Kasumi-1 (cell line): ENCODE measurements at regions not wholly inside any gene's neighbourhood (a gene's known extent, or its start where the extent isn't known, plus 50 kb on each side); places are given as distances from the start of the nearest gene placed in this dataset.
A peak's percentile ranks its signal among the peaks of the same experiment; 100 is the strongest.
"Not testable (repeated sequence)": the region's sequence is repeated elsewhere in the genome, so short reads cannot be mapped to it uniquely, and the experiment has no call there.

Experiments used
- DNase-seq, 2 experiments: peaks; one replicate each; lab custom pipeline; 2025; lab: John Stamatoyannopoulos, UW

DNA sequence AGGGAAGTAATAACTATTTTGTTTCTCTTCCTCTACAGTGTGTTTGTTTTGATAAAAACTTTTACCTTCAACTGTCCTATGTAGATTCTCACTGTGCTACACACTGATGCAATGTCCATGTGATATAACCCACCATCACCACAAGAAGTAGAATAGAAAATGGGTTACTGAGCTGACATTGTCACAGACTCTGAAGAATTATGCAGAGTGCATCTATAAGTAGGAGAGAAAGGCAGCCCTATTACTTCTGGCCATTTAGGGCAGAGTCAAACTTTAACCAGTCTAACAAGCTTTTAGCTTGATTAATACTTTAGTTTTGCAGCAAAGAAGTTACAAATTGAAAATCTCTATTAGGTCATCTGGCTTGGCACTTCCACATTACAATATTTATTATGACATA lies 354.0 kb upstream of the CDH8 start:
- DNase-seq: no peak

DNA sequence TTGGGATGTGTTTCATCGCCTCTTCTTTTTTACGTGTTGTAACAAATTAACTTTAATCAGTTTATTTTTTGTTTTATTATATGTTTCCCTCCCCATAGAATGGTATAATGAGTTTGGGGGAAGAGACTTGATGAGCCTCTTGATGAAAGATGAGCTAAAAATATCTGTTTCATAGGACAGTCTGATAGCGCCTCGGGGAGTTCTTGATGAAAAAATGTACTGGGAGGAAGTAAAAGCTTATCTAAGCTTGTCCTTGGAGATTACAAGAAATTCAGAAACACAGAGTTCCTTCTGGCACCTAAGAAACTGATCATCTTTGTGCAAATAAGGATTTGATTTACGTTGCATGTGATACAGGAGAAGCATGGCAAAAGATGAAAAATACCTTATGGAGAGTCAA lies 350.2 kb upstream of the CDH8 start:
- DNase-seq: no peak

DNA sequence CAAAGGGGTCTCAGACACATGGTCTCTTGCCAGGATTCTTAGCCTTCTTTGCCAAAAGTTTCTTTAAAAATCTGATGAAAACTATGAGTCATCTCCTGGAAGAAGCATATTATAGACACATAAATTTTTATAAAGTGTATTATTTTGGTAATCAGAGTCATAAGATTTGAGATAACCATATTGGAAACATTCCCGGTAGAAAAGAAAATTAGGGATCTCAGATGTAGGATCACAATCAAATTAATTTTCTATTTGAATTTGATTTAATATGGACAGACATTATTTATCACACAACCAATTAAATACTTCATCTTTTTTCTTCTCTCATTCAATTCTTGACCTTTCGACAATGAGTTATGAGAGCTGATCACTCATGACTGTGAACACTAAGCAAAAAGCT lies 347.7 kb upstream of the CDH8 start:
- no peak for DNase-seq

DNA sequence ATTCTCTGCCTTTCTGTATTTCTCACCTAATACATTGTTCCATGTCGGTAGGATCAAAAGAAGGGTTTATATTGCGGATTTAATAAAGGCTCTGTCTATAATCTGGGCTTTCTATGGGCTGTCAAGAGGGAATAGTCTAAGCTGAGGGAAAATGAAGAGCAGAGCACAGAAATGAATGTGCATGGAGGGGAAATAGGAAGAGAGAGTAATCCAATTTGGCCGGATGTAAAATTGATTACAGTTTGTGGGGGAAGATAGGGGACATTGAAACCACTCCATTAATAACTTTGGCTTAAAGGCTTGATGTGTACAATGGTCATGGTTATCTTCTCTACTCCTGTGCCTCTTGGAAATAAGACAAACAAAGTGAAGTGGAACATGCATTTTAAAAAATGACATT lies 334.2 kb upstream of the CDH8 start:
- no peak for DNase-seq

DNA sequence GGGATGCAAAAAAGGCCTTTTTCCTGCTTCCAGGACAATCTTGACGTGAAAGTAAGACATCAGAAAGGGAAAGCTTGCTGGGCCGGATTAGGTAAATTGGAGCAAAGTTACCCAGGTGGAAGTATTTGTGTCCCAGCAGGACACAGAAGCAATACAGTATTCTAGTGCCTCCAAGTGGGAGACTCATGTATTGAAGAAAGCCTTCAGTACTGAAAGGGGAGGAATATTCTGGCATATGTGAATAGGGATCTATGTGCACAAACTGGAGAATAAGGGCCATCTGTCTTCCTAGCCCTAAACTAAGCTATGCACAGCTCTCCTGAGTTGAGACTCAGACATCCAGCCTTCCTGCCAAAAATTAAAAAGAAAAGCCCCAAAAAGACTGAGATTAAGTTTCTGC lies 327.3 kb upstream of the CDH8 start:
- no peak for DNase-seq

DNA sequence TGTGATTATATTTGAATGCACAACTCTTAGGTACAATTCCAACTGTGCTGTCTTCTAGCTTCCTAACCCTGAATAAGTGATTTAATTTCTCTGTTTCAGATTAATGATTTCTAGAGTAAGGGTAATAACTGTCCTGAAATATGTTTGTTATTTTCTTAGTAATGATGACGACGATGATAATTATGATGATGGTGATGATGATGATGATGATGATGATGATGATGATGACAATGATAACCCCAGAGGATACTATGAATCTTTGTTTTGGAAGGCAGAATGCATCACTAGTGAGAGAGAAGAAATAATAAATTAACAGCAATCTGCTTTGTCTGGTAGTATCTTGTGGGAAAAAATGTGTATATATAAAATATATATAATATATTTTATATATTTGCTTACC lies 317.1 kb upstream of the CDH8 start:
- no peak for DNase-seq

DNA sequence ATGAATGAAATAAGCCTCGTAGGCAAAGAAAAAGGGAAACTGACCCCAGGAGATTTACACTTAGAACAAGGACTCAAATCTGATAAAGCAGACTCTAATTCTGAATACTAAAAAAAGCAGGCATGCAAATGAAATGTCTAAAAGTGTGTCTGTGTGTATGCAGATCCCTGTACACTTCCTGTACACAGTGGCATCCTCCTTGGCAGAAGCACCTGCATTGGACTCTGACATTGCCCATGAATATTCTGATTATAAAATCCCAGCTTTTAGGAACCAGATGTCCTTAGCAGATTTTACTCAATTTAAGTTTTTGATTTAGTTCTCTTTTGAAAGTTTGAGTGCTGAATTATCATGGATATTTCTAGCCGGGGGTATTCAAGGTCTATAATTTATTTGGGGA lies 306.0 kb upstream of the CDH8 start:
- DNase-seq: no peak

DNA sequence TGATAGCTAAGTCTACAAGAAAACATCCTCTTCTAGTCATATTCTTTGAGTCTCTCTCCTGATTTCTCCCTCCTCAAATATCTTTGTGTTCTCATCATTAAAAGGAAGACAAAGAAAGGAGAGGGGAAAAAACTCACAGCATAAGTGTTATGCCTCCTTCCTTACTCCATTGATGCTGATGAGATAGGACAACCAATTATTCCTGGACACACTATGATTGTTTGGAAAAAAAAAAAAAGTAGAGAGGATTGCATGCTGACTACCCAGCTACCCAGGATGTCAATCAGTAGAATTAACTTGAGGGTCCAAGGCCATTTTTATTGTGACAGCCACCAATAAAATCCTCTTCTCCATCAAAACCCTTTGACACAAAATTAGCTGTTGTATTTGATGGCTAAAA lies 299.1 kb upstream of the CDH8 start:
- no peak for DNase-seq

DNA sequence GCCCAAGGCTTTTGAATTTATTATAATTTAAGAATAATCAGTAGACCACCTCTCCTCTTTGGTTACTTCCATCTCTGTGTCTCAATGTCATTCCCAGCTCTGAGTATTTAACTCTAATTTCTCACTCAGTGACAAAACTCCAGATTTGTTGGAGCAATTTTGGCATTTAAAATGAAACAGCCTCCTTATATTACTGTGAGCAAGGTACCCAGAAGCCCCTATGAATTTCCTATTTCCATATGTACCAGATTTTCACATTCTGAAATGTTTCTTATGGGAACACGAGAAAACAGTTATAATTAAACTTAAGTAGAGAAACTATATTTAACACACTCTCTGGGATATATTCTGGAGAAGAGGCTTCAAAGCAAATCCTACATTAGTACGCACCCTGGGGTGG lies 285.4 kb upstream of the CDH8 start:
- DNase-seq: no peak

DNA sequence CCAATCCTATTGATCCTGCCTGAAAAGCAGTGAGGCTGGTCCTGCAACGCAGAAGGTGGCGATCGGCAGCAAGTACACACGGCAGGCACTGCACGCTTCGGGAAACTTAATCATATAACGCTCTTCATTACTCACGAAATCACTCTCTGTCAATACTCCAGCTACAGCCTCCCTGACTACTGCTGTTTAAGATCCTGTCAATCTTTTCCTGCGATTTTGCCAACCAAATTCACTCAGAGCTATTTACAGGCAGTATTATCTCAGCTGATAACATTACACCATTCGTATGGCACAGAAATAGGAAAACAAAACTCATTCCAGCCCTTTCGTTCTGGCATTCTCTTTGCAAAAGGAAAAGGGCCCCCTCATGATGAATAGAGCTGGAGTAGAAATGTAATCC lies 262.4 kb upstream of the CDH8 start:
- no peak for DNase-seq

DNA sequence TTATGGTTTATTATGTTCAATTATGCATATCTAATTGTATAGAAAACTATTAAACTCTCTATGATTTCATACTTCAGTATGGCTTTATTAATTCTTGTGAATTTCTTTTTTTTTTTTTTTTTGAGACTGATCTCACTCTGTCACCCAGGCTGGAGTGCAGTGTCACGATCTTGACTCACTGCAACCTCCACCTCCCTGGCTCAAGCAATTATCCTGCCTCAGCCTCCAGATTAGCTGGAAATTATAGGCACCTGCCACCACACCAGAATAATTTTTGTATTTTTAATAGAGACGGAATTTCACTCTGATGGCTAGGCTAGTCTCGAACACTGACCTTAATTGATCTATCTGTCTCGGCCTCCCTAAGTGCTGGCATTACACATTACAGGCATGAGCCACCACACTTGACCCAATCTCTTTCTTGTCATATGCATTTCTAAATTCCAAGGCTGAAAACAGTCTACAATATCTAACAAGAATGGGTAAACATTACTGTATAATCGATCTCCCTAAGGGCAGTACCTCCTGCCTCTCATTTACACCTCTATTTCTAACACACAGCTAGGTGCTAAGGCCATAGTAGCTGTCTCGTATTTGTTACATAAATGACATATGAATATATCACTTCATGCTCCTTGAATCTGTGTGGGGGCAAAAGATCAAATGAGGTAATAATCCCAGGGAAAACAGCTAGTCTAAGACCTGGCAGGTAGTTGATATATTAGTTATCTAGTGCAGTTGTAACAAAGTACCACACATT lies 258.2 kb upstream of the CDH8 start:
- DNase-seq: no peak

DNA sequence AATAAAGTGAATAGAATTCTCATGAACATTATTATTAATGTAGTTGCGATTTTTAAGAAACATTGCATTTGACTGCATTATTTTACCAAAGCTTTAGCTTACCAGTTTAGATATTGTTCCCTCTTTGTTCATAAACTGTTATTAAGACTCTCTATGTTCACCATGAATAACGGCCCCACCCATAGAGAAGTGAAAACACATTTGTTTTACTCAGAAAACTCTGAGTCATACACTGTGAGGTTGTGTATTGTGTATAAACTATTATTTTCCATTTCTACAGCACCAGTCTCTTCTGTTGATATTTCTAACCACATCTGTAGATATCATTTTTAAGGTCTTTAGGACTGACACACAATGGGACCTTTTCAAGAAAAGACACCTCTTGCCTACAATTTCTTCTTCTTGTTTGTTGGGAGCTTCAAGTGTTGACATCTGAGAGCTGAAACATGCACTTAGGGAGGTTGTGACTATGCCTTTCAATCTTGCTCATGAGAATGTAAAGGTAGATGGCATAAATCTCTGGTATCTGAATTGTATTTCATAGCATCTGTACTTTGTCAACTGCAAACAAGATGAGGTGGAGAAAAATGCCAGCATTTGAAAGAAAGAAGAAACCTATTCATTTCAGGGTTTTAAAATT lies 252.9 kb upstream of the CDH8 start:
- DNase-seq: no peak

DNA sequence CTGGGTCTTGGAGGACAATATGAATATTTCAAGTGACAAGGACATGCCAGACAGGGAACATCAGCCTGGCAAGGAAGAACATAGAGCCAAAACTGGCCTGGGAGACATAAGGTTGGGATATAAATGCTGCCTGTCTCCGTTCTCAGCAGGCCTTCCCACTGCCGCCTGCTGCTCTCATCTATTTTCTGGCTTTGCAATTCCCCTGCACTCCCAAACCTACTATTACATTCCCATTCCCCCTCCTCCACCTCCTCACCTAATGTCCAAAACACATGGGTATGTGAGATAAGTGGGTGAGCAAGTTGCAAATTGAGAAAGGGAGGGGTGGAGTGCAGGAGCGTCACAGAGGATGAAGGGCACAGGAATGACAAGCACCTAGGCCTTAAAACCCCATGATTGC lies 244.3 kb upstream of the CDH8 start:
- no peak for DNase-seq

DNA sequence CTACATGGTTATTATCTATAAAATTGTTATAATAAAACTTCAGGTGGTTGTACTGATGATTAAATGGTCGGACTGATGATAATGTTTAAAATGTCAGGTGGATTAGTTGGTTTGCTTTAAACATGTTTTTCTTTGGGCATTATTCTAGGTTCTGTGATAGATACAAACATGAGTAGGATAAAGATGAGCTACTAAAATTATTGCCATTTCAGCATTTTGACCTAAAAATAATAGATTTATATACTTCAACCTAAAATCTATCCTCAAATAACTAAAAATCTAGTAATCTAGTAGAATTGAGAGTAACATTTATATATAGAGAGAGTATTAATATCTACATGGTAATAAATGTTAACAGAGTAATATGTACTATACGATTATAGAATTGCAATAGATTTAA lies 241.7 kb upstream of the CDH8 start:
- DNase-seq: no peak

DNA sequence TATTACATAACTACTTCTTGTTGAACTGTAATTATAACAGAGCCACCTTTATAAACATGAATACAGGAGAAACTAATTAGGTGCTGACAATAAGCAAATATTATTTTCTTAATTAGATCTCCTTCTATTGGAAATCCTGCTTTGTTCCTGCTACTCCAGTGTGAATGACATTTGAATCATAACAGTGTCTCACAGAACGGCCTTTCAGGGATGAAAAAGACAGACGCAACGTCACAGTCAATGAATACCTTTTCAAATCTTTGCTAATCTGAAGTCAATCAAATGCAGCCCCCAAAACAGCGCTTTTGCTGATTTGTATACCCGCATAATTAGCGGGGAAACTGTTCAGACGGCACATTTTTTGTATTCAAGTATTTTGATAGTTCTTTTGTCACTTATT lies 240.4 kb upstream of the CDH8 start:
- DNase-seq: no peak

DNA sequence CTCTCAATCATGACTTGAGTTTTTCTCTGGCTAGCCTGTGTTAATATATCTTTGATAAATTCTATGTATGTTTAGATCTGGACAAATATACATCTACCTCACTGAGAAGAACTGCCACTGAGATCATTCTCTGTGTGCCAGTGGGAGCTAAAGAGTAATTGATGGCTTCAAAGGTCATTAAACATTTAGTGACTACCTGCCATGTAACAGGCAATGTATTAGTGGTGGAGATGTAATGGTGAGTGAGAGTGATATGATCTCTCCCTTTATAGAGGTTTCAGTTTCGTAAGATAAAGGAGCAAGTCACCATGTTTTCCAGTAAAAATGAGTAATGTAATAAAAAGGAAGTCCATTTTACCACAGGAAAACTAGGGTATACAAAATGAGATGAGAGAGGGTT lies 235.8 kb upstream of the CDH8 start:
- DNase-seq: peak in 1 of 2 experiments; percentile 1

DNA sequence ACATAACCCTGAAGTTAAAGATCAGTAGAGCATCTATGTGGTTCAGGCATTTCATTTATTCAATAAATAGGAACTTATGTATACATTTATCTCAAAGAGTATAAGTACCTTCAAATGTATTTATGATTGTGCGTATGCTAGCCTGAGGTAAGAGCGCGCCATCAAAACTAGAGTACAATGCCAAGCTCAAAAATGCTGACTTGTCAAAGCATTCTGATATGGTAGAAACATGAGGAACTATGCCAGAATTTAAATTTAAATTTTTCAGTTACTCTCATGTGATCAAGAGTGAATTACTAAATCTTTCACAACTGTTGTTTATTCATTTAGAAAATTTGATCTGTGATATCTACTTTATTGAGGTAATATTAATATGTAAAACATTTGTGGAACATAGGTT lies 225.5 kb upstream of the CDH8 start:
- no peak for DNase-seq

DNA sequence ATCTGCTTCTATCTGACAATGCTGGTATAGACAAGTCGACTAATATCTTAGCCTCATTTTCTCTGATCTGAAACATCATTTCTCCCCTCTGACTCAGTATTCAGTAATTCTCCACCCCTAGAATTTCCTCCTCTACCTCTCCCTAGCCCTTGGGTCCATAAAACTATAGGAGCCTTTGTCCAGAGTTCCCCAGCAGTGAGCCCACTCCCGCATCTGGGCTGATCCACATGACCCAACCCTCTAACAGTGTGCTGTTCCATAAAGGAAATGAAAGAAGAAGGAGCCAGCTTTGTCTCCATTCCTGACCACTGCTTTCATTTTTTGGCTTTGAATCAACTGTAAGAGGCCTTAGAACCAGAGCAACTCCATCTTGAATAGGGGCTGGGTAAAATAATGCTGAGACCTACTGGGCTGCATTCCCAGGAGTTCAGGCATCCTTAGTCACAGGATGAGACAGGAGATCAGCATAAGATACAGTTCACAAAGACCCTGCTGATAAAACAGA lies 222.7 kb upstream of the CDH8 start:
- DNase-seq: not testable (repeated sequence)

DNA sequence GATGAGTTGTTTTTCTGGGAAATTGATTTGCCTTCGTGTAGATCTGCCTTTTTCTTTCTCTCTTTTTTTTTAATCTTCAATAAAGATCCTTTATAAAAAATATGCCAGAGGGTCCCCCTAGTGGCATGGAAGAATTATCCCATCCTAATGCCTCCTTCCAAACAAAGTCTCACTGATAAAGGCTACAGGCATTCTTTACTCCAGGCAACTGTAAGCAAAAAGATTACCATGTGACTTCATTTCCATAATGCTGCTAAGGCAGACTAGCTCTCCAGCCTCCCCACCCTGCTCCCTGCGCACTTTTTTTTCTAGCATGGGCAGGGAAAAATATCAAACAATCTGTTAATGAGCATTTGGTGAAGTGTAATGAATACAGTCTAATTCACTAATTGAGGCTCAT lies 220.2 kb upstream of the CDH8 start:
- peak in 1 of 2 experiments; percentile 19 for DNase-seq

DNA sequence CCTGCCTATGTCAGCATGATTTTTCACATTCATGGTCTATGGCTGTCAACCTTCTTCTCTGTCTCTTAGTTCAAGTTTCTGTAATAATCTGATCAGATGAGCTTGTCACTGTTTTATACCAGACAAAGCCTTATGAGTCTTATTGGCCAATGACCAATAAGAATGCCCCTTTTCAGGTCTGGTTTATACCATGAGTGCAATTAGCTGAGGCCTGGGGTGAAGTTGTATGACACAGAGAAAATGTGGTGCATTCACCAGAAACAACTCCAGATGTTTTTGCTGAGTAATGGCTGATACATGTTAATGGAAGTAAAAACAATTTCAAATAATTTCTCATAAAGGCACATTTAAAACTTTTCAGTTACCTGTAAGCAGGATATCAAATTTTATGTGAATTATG lies 218.6 kb upstream of the CDH8 start:
- DNase-seq: no peak

DNA sequence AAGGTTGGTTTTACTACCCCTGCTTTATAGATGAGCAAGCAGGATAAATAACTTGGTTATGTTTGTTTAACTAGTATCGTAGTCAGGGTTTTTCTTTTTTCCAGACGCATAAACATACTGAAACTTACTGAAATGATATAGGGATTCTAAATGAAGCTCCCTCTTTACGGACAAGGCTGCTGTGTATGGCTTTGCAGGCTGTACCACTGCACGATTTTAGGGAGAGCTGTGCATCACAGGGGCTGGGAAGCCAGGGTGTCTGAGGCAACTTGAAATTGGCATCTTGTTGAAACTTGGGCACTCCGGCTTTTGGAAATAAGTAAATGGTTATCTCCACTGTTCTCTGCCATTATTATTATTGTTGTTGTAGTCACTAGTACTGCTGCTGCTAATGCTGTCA lies 218.1 kb upstream of the CDH8 start:
- DNase-seq: no peak

DNA sequence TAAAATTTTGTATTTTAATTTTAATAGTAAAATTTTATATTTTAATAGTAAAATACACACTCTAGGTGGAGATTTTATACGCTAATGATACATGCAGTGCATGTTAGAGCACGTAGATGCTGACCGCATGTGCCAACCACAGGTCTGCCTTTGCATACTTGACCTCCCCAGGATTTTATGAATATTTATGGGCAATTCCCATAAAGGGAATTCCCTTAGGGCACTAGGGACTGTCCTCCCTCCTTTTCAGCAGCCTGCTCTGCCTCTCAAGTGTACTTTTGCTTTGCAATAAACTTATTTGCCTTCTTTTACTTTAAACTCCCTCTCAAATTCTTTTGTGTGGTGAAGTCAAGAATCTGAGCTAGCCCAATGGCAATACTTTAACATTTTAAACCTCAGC lies 217.7 kb upstream of the CDH8 start:
- no peak for DNase-seq

DNA sequence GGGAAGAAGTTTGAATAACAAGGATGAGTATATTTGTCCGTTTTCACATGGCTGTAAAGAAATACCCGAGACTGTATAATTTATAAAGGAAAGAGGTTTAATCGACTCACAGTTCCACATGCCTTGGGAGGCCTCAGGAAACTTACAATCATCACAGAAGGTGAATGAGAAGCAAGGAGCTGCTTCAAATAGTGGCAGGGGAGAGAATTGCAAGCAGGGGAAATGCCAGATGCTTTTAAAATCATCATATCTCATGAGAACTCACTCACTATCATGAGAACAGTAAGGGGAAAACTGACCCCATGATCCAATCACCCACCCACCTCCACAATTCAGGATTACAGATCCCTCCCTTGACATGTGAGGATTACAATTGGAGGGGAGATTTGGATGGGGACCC lies 212.8 kb upstream of the CDH8 start:
- no peak for DNase-seq

DNA sequence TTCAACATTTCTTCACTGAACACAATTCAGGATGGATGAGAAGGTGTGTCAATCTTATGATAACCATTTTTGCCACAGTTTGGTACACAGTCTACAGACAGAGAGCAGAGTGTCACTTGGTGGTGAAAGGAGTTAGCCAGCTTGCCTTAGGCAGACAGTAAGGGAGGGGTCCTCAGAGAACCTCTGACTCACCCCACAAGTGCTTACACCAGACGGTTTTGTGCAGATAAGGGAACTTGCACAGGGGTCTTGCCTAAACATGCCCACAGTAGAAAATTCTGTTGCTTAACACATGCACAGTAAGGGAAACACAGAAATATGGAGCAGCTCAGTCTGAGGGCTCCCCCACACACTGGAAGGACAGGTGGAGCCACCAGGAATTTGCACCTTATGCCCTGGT lies 204.5 kb upstream of the CDH8 start:
- DNase-seq: no peak
